H1 (cell line): ENCODE measurements at regions not wholly inside any gene's neighbourhood (a gene's known extent, or its start where the extent isn't known, plus 50 kb on each side); places are given as distances from the start of the nearest gene placed in this dataset.

Experiments
- CTCF ChIA-PET: fragments of 300-600 bp; sonication (Branson Sonifier 250); formaldehyde crosslinking; loops from one replicate; lab custom pipeline; 2021; ENCODE audit not compliant: partially characterized antibody; lab: Charles Lee
- POLR2A ChIA-PET: fragments of 300-600 bp; sonication (Branson Sonifier 250); formaldehyde crosslinking; loops from one replicate; lab custom pipeline; 2021; ENCODE audit warnings: inconsistent platforms; ENCODE audit not compliant: partially characterized antibody; lab: Charles Lee
- DNase-seq, 2 experiments: peaks; one replicate each; pipeline versions ENCODE4 v3.0.0 to v3.0.0-alpha.2; 2010 to 2022; ENCODE audit warnings: low spot score in 2 of 2, low read depth in 1 of 2, mixed read lengths in 1 of 2
- FAIRE-seq: peaks from 2 replicates; lab custom pipeline; 2011; peaks lifted over from hg19 to GRCh38; lab: Jason Lieb, UNC
- H2AFZ ChIP-seq: 2 replicates; pipeline ENCODE4 v1.8.1; 2012; ENCODE audit warnings: low read length, inconsistent platforms
- H2AK5ac ChIP-seq: 2 replicates; pipeline ENCODE4 v1.6.1; 2013; ENCODE audit warnings: low read depth, low read length
- H2BK120ac ChIP-seq: replicated peaks from 2 replicates; pipeline ENCODE3; 2013; ENCODE audit warnings: low read depth, low read length, inconsistent platforms
- H2BK12ac ChIP-seq: 2 replicates; pipeline ENCODE4 v1.6.1; 2013; ENCODE audit warnings: low read depth, low read length
- H2BK15ac ChIP-seq: 2 replicates; pipeline ENCODE4 v1.6.1; 2013; ENCODE audit warnings: low read length
- H2BK20ac ChIP-seq: 2 replicates; pipeline ENCODE4 v1.6.1; 2013; ENCODE audit warnings: low read length
- H2BK5ac ChIP-seq: 2 replicates; pipeline ENCODE4 v1.6.1; 2013; ENCODE audit warnings: low read depth, low read length
- H3K14ac ChIP-seq: 2 replicates; pipeline ENCODE4 v1.6.1; 2013; ENCODE audit warnings: inconsistent platforms; ENCODE audit not compliant: insufficient read length
- H3K18ac ChIP-seq: 2 replicates; pipeline ENCODE4 v1.6.1; 2013; ENCODE audit warnings: low read length; ENCODE audit errors: extremely low read depth
- H3K23ac ChIP-seq: 2 replicates; pipeline ENCODE4 v1.6.1; 2013; ENCODE audit warnings: inconsistent platforms; ENCODE audit not compliant: insufficient read length
- H3K23me2 ChIP-seq: 2 replicates; pipeline ENCODE4 v1.6.1; 2013; ENCODE audit warnings: low read depth, low read length
- H3K27ac ChIP-seq: 2 replicates; pipeline ENCODE4 v1.6.1; 2011; ENCODE audit warnings: low read depth, low read length, inconsistent platforms
- H3K27me3 ChIP-seq, 4 experiments: replicated peaks in 1 of 4; 1 replicate in 1 of 4; 2 replicates in 3 of 4; pipeline versions ENCODE4 v1.6.1 to v1.8.1; 2011 to 2013; ENCODE audit warnings: low read length in 3 of 4, mild to moderate bottlenecking in 3 of 4, inconsistent platforms in 2 of 4, mixed read lengths in 2 of 4, moderate library complexity in 1 of 4; ENCODE audit not compliant: control insufficient read depth in 3 of 4, insufficient read depth in 3 of 4; ENCODE audit errors: extremely low read depth in 1 of 4
- H3K36me3 ChIP-seq, 4 experiments: 2 replicates each; pipeline versions ENCODE4 v1.6.1 to v1.8.1; 2011 to 2013; ENCODE audit warnings: mild to moderate bottlenecking in 4 of 4, low read length in 3 of 4, moderate library complexity in 2 of 4, control low read depth in 1 of 4, inconsistent platforms in 1 of 4; ENCODE audit not compliant: insufficient read depth in 4 of 4, control insufficient read depth in 2 of 4
- H3K4ac ChIP-seq: replicated peaks from 2 replicates; pipeline ENCODE3; 2013; ENCODE audit warnings: low read length, low read depth, mixed read lengths, inconsistent platforms; ENCODE audit not compliant: insufficient read length
- H3K4me1 ChIP-seq, 4 experiments: replicated peaks in 1 of 4; 1 replicate in 1 of 4; 2 replicates in 3 of 4; pipeline versions ENCODE4 v1.6.1 to v1.8.1; 2011 to 2013; ENCODE audit warnings: low read length in 3 of 4, inconsistent platforms in 2 of 4, mixed read lengths in 1 of 4; ENCODE audit not compliant: insufficient read depth in 4 of 4, control insufficient read depth in 3 of 4
- H3K4me2 ChIP-seq, 2 experiments: 2 replicates each; pipeline versions ENCODE4 v1.6.1 to v1.8.1; 2011 to 2013; ENCODE audit warnings: low read depth in 2 of 2, low read length in 2 of 2, control low read depth in 1 of 2, inconsistent platforms in 1 of 2, mild to moderate bottlenecking in 1 of 2; ENCODE audit not compliant: insufficient read depth in 1 of 2
- H3K4me3 ChIP-seq, 4 experiments: fragments of 200-600, 300-600 bp in 1 of 4; sonication (generic), shearing (Covaris generic), sonication (Bioruptor Twin) in 1 of 4; 2 replicates each; pipeline versions ENCODE4 v1.5.1 to v1.8.1; 2011 to 2016; ENCODE audit warnings: low read length in 4 of 4, low read depth in 3 of 4, control low read depth in 2 of 4, inconsistent platforms in 2 of 4, mild to moderate bottlenecking in 2 of 4, mixed read lengths in 1 of 4, moderate library complexity in 1 of 4; ENCODE audit not compliant: insufficient read depth in 2 of 4; ENCODE audit errors: extremely low read depth in 1 of 4
- H3K56ac ChIP-seq: replicated peaks from 2 replicates; pipeline ENCODE3; 2013; ENCODE audit warnings: low read depth, mild to moderate bottlenecking, mixed read lengths, low read length, inconsistent platforms; ENCODE audit not compliant: insufficient read length
- H3K79me1 ChIP-seq: 2 replicates; pipeline ENCODE4 v1.6.1; 2013; ENCODE audit warnings: low read depth, low read length, control low read depth
- H3K79me2 ChIP-seq, 2 experiments: 2 replicates each; pipeline versions ENCODE4 v1.6.1 to v1.8.1; 2012 to 2013; ENCODE audit warnings: low read length in 2 of 2, mild to moderate bottlenecking in 2 of 2, inconsistent platforms in 1 of 2; ENCODE audit not compliant: insufficient read depth in 2 of 2, control insufficient read depth in 1 of 2
- H3K9ac ChIP-seq, 4 experiments: replicated peaks in 1 of 4; 1 replicate in 1 of 4; 2 replicates in 3 of 4; pipeline versions ENCODE4 v1.6.1 to v1.8.1; 2011 to 2013; ENCODE audit warnings: low read depth in 3 of 4, low read length in 3 of 4, control low read depth in 2 of 4, mild to moderate bottlenecking in 2 of 4, moderate library complexity in 2 of 4, inconsistent platforms in 1 of 4; ENCODE audit errors: extremely low read depth in 1 of 4
- H3K9me3 ChIP-seq, 2 experiments: 2 replicates each; pipeline versions ENCODE4 v1.6.1 to v1.8.1; 2012 to 2013; ENCODE audit warnings: mild to moderate bottlenecking in 2 of 2, moderate library complexity in 2 of 2, control low read depth in 1 of 2, inconsistent platforms in 1 of 2, low read depth in 1 of 2, low read length in 1 of 2, mixed read lengths in 1 of 2; ENCODE audit not compliant: insufficient read depth in 2 of 2
- H4K20me1 ChIP-seq, 2 experiments: replicated peaks in 1 of 2; 2 replicates each; pipeline versions ENCODE3 to v1.8.1; 2011 to 2013; ENCODE audit warnings: inconsistent platforms in 2 of 2, low read length in 2 of 2, mild to moderate bottlenecking in 1 of 2; ENCODE audit not compliant: insufficient read depth in 2 of 2, control insufficient read depth in 1 of 2
- H4K5ac ChIP-seq: 2 replicates; pipeline ENCODE4 v1.6.1; 2013; ENCODE audit warnings: low read length, low read depth, mixed read lengths, inconsistent platforms; ENCODE audit not compliant: insufficient read length
- H4K8ac ChIP-seq: 2 replicates; pipeline ENCODE4 v1.8.0; 2013; ENCODE audit warnings: mild to moderate bottlenecking, moderate library complexity, low read length, inconsistent platforms; ENCODE audit not compliant: insufficient read depth; ENCODE audit errors: extremely low read depth
- H4K91ac ChIP-seq: replicated peaks from 2 replicates; pipeline ENCODE3; 2013; ENCODE audit warnings: low read length, mixed read lengths, inconsistent platforms; ENCODE audit not compliant: insufficient read length
- ATF2 ChIP-seq: IDR thresholded peaks from 2 replicates; pipeline ENCODE4 v1.6.1; 2012; ENCODE audit warnings: low read length, inconsistent platforms
- BACH1 ChIP-seq: IDR thresholded peaks from 2 replicates; pipeline ENCODE4 v1.6.1; 2012; ENCODE audit warnings: low read length, improper control_type of control experiment
- CEBPB ChIP-seq: IDR thresholded peaks from 2 replicates; pipeline ENCODE4 v1.6.1; 2012; ENCODE audit warnings: low read depth, low read length
- CTBP2 ChIP-seq: IDR thresholded peaks from 2 replicates; pipeline ENCODE4 v1.7.0; 2011; ENCODE audit warnings: borderline replicate concordance, mild to moderate bottlenecking, moderate library complexity, mixed read lengths, low read length; ENCODE audit not compliant: insufficient read depth, insufficient read length
- EGR1 ChIP-seq: IDR thresholded peaks from 2 replicates; pipeline ENCODE4 v1.6.1; 2011; ENCODE audit warnings: low read depth, low read length, borderline replicate concordance
- EP300 ChIP-seq, 2 experiments: IDR thresholded peaks; 1 replicate in 1 of 2; 2 replicates in 1 of 2; pipeline ENCODE4 v1.6.1; 2011 to 2012; ENCODE audit warnings: low read depth in 2 of 2, low read length in 2 of 2, mild to moderate bottlenecking in 2 of 2, borderline replicate concordance in 1 of 2, inconsistent platforms in 1 of 2, moderate library complexity in 1 of 2
- MAX ChIP-seq: IDR thresholded peaks from 2 replicates; pipeline ENCODE4 v1.6.1; 2012; ENCODE audit warnings: inconsistent platforms
- SIRT6 ChIP-seq: IDR thresholded peaks from one replicate; pipeline ENCODE4 v1.7.1; 2012; ENCODE audit warnings: low read length, inconsistent platforms
- SIX5 ChIP-seq: IDR thresholded peaks from 2 replicates; pipeline ENCODE4 v1.6.1; 2011; ENCODE audit warnings: mild to moderate bottlenecking, low read depth, low read length
- SP2 ChIP-seq: IDR thresholded peaks from 2 replicates; pipeline ENCODE4 v1.6.1; 2012; ENCODE audit warnings: mild to moderate bottlenecking, low read length, inconsistent platforms
- TEAD4 ChIP-seq: IDR thresholded peaks from 2 replicates; pipeline ENCODE4 v1.6.1; 2012; ENCODE audit warnings: low read depth, low read length, inconsistent platforms, mixed read lengths
- USF2 ChIP-seq: IDR thresholded peaks from 2 replicates; pipeline ENCODE4 v1.6.1; 2011; ENCODE audit warnings: low read length, improper control_type of control experiment
- WGBS, 2 experiments: shearing (Covaris generic) in 1 of 2; methylation state at CpG; one replicate each; pipeline versions ENCODE4 v1.1.6 to v1.1.7; 2013 to 2015; ENCODE audit warnings: low lambda C conversion rate in 2 of 2, mixed read lengths in 2 of 2, inconsistent platforms in 1 of 2, low coverage in 1 of 2, missing lambda C conversion rate in 1 of 2; ENCODE audit not compliant: insufficient replicate concordance in 2 of 2, insufficient coverage in 1 of 2, insufficient read length in 1 of 2; ENCODE audit errors: extremely low coverage in 1 of 2, missing lambda C conversion rate in 1 of 2; 5-methylcytosine and 5-hydroxymethylcytosine counted together

- Histone ChIP-seq H3K56ac (no peak overlapping the region), H3K23ac (no peak overlapping the region), H2AFZ (no peak overlapping the region), H4K20me1 (no peaks in the 10 kb centered on the region), H3K4ac (no peak overlapping the region), H2BK15ac (no peak overlapping the region), H4K5ac (no peak overlapping the region), H3K79me2 (no peaks in the 10 kb centered on the region), H2BK20ac (no peak overlapping the region), H3K79me1 (no peaks in the 10 kb centered on the region), H3K36me3 (no peaks in the 10 kb centered on the region), H3K18ac (no peak overlapping the region), H3K4me3 (no peak overlapping the region), H2AK5ac (no peak overlapping the region), H3K14ac (no peak overlapping the region), H2BK5ac (no peak overlapping the region), H3K9ac (no peak overlapping the region), H3K23me2 (no peaks in the 10 kb centered on the region), H3K4me1 (no peaks in the 10 kb centered on the region), H2BK12ac (no peak overlapping the region), H4K8ac (no peak overlapping the region), H2BK120ac (no peak overlapping the region), H3K27ac (no peak overlapping the region), H4K91ac (no peak overlapping the region), H3K4me2 (no peak overlapping the region), H3K27me3 (no peaks in the 10 kb centered on the region), H3K9me3 (peaks cover 2 to 12% of the 10 kb centered on the region in 2 experiments; a peak in 2 of 4 replicates)
- FAIRE-seq, result no peak
- WGBS, 2 experiments, result 89% methylated on average over 11 of the region's 11 CpGs; no CpG with 5 or more reads in 1 of the 2 experiments
- CTCF ChIA-PET, result interaction anchor here (0.8 kb wide), 1 partner anchor 20 kb away, joined by 3 read pairs; no protein-coding TSS in a partner anchor
- POLR2A ChIA-PET, result no interaction called here
- no peak for DNase-seq
- TF ChIP-seq ATF2, result no peak
- TF ChIP-seq BACH1, result no peak
- no peak for TF ChIP-seq MAX
- no peak for TF ChIP-seq SP2
- TF ChIP-seq EP300 (IDR thresholded peaks at IDR 0.05; ENCODE audit: borderline replicate concordance in 1 of 2, low read depth in 2 of 2, low read length in 2 of 2), result no peak
- no peak for TF ChIP-seq SIRT6
- no peak for TF ChIP-seq SIX5
- TF ChIP-seq TEAD4, result no peak
- TF ChIP-seq USF2, result no peak
- TF ChIP-seq CEBPB, result no peak
- TF ChIP-seq EGR1, result no peak
- no peak for TF ChIP-seq CTBP2
Measured at GRCh38 chr3:82791241-82791640, 1029.8 kb upstream of the GBE1 start.
